HG03575 (cell line): ENCODE measurements at regions not wholly inside any gene's neighbourhood (a gene's known extent, or its start where the extent isn't known, plus 50 kb on each side); places are given as distances from the start of the nearest gene placed in this dataset.

Experiments used
- ATAC-seq: cut with Tn5 transposase; IDR thresholded peaks from one replicate; pipeline ENCODE4 v1.9.1; 2021; ENCODE audit not compliant: unreplicated experiment, insufficient number of reproducible peaks, low FRiP score; ENCODE audit errors: extremely low read depth

- no peak for ATAC-seq
Observed at GRCh38 chr7:18144166-18144565, 116.5 kb upstream of the PRPS1L1 start.

DNA sequence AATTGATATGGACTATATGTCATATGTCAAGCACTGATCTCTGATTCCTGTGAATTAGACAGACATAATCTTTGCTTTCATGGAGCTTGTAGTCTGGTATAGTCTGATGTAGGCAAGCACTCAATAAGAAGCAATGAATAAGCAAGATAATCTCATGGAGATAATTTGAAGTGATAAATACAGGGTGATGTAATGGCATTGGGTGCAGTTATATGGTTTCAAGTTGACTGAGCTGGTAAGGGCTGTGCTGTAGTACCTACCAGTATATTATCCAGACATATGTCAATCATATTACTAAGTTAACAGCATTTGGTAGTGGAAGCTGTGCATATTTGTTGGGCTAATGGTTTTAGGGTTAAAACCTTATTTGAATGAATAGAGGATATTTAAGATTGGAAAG, 117.5 kb upstream of the PRPS1L1 start:
- no peak for ATAC-seq

- ATAC-seq: no peak
Observed at GRCh38 chr7:18151422-18151821, 123.8 kb upstream of the PRPS1L1 start.

- no peak for ATAC-seq
Observed at GRCh38 chr7:18153183-18153748, 125.6 kb upstream of the PRPS1L1 start.

DNA sequence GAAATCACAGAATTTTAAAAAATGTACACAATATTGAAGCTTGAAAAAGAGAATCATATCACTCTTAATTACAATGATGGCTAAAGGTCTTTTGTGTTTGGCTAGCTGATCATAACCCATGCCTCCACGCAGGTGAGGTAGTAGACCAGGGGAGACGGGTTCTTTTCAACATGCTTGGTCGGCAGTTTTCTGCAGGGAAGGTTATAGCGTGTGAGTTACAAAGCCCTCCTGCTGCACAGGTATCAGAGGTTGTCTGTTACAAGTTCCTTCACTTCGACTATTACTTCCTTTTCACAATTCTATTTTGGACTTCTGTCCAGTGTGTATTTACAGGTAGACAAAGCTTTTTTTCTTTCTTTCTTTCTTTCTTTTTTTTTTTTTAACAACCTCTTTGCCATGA, 127.1 kb upstream of the PRPS1L1 start:
- ATAC-seq: no peak

- ATAC-seq: no peak
Observed at GRCh38 chr7:18157233-18157632, 129.6 kb upstream of the PRPS1L1 start.

DNA sequence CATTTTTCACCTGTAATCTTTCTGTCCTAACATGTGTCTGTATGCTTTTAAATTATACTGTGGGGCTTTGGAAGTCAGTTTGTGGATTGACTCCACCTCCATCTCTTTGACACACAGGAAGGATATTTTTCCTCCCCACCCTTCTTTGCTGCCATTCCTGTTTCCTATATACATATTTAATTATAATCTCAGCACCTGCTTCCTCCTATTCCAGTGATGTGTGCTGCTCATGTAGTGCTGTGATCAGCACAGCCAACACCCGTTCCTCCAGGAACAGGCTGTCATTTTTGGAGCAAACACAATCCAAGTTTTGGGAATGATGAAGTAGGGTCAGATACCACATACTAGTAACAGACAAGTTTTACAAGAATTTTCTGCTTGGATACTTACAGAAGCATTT, 135.0 kb upstream of the PRPS1L1 start:
- no peak for ATAC-seq

- no peak for ATAC-seq
Observed at GRCh38 chr7:18163091-18163490, 135.4 kb upstream of the PRPS1L1 start.

GRCh38 chr7:18165166-18165565, 137.5 kb upstream of the PRPS1L1 start:
- ATAC-seq: no peak

DNA sequence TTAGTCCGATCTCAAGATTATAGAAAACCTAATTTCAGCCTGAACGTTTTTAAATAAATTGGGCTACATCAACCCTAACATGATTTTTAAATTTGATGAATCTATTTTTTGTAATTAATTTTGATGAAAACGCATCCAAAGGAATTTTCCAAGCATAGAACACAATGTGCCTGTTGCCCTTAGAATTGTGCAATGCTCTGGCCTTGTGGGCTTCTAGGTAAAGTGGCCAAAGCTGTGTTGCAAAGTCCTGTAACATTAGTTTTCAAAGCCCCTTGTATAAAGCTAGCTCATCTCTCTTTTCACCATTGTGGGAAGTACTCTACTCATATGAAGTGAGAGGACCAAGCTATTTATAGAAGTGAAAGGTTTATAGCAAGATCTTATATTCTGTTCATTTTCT, 138.4 kb upstream of the PRPS1L1 start:
- ATAC-seq: no peak

DNA sequence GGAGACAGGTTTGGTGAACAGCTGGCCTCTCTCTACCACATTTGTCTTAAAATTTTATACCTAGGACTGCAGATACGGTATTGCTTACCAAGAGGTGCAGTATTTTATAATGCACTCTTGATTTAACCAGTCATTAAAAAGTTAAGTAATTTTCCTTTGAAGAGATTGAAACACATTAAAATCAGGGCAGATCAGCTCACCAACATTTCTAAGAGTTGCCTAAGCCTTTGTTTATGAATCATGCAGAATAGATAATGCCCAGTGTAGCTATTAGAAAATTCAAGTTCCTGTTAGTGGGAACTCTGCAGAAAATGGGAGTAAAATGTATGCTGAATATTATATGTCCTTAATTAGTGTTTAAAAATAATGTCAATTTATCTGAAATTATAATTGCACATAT, 140.2 kb upstream of the PRPS1L1 start:
- no peak for ATAC-seq

- ATAC-seq: no peak
Observed at GRCh38 chr7:18174996-18175395, 147.3 kb upstream of the PRPS1L1 start.

DNA sequence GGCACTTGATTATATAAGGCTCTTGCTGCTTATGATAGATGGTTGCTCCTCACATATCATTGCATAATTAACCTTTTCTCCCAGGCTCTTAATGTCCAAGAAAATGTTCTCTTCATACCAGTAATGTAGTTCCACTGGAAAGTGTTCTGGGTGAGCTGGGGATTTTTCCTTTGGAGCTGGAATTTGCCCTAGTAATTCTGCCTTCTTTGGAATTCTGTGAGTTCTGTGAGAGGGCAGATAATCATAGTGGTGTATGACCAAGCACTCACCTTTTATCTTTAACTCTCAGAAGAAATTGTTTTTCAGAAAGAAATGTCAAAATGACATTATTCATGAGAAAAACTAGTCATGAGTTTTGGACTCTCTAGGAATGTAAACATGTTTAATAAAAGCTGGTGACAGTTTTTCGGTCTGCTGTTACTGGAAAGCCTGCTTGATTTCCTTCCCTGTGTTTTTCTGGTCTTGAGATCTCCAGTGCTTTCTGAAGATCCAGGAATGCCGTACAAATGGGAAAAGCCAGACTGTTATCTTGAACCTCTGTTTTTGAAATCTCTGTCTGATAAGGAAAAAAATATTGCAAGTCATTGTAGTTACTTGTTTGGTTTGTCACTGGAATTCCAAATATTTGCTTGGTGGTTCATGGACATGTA, 148.3 kb upstream of the PRPS1L1 start:
- ATAC-seq: no peak

DNA sequence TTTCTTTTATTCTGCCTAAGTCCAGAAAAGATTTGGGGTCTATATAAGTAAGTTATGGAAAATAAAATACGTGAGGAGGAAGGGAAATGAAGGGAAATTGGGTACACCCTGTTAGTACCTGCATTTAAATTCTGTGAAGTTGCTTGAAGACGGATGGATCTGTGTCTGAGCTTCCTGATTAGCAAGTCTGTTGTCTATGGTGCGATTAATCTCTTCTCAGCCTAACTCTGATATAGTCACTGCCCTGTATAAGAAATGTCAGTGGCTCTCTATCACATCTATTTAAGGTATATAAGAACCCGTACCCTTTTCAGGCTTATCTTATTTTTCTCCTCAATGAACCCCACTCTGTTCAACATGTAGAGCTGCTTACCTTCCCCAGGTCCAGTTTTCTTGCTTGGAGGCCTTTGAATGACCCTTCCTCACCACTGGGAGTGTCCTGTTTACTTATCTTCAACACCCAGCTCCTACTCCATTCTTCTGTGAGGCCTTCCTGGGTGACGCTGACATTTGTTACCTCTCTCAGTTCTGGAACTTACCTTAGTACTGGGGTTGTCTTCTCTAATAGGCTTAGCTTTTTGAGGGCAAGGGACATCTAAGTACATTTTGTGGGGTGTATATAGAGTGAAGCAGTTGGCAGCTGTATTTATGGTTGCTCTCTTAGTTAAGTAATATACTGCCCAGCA, 149.6 kb upstream of the PRPS1L1 start:
- ATAC-seq: no peak

DNA sequence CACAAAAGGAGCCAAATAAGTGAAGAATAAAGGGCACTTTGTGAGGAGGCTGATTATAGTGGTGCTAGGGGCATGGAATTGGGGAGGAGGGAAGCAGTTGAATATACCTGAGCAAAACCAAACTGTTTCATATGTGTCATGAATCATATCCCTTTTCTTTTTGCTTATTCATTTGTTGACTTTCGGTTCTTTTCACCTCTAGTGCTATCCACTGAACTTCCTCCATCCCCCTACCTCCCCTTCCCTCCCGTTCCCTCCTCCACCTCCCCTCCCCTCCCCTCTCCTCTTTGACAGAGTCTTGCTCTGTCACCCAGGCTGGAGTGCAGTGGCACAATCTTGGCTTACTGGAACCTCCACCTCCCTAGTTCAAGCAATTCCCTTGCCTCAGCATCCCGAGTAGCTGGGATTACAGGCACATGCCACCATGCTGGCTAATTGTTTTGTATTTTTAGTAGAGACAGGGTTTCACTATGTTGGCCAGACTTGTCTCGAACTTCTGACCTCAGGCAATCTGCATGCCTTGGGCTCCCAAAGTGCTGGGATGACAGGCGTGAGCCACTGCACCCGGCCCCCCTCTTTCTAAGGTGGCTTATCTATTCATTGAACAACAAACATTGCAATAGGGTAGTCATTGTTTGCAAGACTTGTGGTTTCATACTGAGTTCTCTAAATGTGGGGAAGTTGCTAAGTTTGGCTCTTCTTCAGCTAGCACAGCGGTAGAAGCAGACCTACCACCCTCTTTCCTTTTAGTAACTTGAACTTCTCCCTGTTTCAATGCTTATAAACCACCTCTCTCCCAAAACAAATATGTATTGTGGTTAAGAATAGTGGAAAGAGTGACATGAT, 150.4 kb upstream of the PRPS1L1 start:
- peak; percentile 88 for ATAC-seq

GRCh38 chr7:18179093-18179492, 151.4 kb upstream of the PRPS1L1 start:
- no peak for ATAC-seq

DNA sequence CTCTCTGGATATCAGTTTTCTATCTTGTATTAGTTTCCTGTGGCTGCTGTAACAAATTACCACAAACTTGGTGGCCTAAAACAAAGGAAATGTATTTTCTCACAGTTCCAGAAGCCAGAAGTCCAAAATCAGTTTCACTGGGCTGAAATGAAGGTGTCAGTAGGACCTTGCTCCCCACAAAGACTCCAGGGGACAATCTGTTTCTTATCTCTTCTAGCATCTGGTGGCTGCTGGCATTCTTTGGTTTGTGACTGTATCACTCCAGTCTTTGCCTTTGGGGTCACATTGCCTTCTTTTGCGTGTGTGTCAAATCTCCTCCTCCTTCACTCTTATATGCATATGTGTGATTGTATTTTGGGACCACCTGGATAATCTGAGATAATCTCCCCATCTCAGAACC, 153.0 kb upstream of the PRPS1L1 start:
- no peak for ATAC-seq

GRCh38 chr7:18189500-18190126, 162.0 kb upstream of the PRPS1L1 start:
- ATAC-seq: no peak

GRCh38 chr7:18191341-18191740, 163.7 kb upstream of the PRPS1L1 start:
- no peak for ATAC-seq
